HG02870 (cell line): ENCODE measurements at regions not wholly inside any gene's neighbourhood (a gene's known extent, or its start where the extent isn't known, plus 50 kb on each side); places are given as distances from the start of the nearest gene placed in this dataset.

Experiments
- ATAC-seq: cut with Tn5 transposase; IDR thresholded peaks from one replicate; pipeline ENCODE4 v1.9.1; 2021; ENCODE audit warnings: mild to moderate bottlenecking, moderate library complexity; ENCODE audit not compliant: unreplicated experiment

GRCh38 chr10:58995058-58995596 lies 181.3 kb upstream of the PHYHIPL start:
- ATAC-seq: no peak

DNA sequence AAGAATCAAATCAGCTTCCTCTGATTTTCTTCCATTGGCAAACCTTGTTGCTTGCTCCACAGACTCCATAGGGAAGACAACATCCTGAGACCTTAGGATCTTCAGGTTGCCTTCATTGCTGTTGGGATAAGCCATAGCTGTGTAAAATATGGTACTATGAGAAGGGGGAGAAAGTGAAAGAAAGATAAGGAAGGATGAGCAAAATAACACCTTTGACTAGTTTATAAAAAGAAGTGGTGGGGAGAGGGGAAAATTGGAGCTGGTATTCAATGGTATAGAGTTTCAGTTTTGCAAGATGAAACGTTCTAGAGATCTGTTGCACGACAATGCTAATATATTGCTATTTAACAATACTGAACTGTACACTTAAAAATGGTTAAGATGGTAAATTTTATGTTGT lies 180.4 kb upstream of the PHYHIPL start:
- peak; percentile 48 for ATAC-seq

DNA sequence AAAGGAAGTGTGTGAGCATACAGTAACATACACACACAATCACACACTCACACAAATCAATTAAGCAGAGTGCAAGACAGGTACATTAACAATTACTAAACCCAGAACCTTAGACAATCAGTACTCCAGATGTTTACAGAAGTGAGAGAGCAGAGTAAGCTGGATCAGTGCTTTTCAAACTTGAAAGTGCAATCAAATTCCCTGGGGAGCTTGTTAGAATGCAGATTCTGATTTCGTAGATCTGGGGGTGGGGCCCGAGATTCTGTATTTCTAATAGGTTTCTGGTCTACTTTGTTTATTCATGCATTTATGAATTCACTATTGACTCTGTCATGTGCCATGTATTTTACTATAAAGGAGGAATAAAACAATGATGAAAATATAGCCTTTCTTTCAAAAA lies 179.6 kb upstream of the PHYHIPL start:
- no peak for ATAC-seq

DNA sequence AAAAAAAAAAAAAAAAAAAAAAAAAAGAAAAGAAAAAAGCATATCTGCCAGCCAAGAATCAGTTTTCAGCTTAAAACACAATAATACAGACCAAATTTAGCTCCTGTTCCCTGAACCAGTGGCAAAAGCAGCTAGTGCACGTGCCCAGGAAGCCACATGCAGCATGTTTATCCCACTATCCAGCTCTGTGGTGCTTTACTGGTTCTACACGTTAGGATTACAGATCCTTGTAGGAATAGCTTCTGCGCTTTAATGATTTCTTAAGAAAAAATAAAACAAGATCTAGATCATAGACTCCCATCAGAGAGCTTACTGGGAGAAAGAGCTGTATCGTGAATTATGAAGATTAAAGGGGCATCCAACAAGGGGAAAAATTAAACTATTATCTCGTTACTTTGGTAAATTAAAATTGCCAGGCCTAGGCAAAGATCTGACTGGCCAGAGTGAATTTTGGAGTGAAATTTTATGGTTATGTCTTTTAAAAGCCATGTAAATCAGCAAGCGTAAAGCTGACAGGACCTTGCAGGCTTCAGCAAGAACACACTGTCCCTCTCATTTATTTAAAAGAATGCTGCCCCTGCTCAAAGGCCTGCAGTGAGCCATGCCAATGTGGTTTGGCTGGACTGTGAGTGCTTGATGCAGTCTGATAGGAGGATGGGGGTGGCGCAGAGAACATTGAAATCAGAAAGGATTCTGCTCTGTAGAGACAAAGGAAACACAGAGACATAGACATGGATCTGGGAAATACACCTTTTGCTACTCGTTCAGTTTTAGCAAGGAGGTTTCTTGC lies 177.3 kb upstream of the PHYHIPL start:
- ATAC-seq: no peak

GRCh38 chr10:59000162-59000825 lies 176.1 kb upstream of the PHYHIPL start:
- ATAC-seq: no peak

DNA sequence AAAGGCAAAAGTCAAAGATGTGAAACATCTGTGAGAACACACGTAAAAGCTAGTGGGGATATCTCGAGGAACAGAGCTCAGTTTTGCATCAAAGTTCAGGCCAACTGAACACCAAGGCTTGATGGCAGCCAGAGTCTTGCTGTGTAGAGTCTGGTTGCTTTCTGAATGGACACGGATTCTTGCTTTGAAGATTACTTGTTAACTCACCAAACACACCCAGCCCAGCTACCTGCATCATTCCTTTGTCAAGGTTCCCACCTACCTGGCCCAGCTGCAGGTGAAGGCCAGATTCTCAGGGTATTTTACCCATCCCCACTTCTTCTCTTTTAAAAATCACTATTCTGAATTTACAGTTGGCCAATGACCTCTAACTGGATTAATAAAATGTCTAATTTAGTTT lies 174.4 kb upstream of the PHYHIPL start:
- ATAC-seq: no peak

DNA sequence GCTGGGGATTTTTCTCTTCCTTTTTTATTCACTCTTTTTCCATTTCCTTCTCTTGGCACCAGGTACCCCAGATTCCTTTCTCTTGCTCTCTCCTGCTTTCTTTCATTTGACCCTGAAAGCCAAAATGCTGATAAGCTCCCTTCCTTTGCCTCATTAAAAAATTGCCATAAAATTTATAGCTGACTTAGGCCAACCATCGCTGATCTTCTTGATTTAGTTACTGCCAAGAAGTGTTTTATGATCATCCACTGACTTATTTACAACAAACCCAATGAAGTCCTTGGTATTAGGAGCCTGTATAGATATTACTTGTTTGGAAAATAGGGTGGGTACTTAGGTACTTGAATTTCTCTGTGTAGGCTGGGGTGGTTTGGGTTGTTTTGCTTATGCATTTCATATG lies 173.2 kb upstream of the PHYHIPL start:
- no peak for ATAC-seq

DNA sequence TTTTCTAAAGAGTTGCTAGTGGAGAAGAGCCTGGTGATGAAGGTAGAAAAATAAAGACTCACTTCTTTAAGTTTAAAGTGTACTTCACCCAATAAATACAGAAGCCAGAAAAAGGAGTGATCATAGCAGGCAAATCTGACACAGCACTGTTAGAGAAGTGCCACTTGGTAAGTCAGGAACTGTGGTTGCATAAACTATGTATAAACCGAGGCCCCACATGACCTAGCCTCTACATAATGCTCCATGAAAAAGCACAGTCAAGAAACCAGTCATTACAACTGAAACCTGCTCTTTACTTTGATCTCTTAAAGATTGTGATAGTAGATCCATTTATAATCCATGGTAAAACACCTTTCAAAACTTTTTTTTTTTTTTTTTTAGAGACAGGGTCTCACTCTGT lies 172.1 kb upstream of the PHYHIPL start:
- ATAC-seq: no peak

DNA sequence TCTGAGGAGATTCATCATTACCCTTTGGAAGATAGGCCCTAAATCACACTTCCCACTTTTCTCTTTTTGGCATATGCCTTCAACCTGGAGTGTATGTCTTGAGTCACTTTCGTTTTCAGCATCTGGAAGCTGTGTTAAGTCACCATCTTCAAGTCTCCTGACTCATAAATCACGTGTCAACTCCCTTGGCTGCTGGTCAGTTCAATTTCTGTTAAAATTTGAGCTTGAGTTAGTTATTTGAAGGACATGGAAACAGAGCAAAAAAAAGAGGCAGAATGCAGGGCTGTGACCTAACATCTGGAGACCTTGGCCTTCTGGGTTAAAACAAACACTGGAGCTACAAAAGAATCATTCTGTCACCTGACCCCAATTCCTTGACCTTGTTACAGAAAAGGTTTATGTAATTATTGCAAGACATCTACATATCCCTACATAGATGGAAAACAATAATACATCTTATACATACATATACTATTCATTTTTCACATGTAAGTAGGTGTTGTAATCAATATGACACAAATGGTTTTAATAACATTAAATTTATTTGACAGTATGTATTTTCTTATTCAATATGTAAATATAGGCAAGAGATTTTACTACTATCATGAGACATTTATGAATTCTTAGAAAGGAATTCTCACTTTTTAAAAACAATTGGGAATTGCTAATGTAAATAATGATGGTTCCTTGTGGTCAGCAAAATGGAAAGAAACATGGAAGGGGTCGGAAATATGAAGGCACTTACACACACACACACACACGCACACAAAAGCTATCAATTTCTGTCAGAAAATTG lies 169.7 kb upstream of the PHYHIPL start:
- ATAC-seq: no peak

GRCh38 chr10:59007307-59008025 lies 169.0 kb upstream of the PHYHIPL start:
- no peak for ATAC-seq

GRCh38 chr10:59008452-59008851 lies 168.0 kb upstream of the PHYHIPL start:
- ATAC-seq: no peak

- ATAC-seq: no peak
These were observed 164.3 kb upstream of the PHYHIPL start for GRCh38 chr10:59011972-59012632.

DNA sequence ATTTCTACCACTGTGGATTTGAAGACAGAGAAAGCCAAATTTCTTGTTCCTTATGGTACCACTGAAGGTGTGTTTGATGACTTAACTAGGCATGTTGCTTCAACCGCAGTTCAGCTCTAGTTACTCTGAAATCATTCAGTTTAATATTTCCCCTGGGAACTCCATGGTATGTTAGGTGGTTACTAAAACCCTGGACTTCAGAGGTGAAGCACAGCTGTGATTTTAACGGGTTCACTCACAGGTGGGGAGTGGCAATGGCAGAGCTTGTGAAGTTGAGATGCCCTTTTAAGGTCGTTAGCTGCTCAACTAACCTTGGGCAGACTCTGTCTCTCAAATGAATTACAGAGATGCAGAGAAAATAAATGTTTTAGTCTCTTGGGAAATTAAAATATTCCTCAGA lies 163.6 kb upstream of the PHYHIPL start:
- no peak for ATAC-seq

DNA sequence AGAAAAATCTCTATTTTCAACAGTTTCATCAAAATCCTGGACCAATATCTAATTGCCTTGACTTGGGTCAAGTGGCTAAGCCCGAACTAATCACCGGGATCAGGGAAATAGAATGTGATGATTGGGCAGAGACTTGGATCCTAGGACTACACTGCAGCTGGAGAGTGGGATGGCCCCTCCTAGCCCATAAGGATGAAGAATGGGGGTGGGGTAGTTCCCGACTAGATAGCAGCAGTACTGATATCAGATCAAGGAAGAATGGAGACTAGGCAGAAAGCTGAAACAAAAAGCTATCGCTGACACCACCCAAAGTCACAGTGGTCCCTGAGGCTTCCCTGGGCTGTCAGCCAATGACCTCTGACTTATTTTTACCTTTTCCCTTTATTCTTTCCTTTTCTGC lies 160.4 kb upstream of the PHYHIPL start:
- ATAC-seq: no peak

GRCh38 chr10:59018977-59019376 lies 157.5 kb upstream of the PHYHIPL start:
- ATAC-seq: no peak

GRCh38 chr10:59019603-59020002 lies 156.8 kb upstream of the PHYHIPL start:
- ATAC-seq: no peak

GRCh38 chr10:59020502-59020901 lies 155.9 kb upstream of the PHYHIPL start:
- ATAC-seq: no peak

DNA sequence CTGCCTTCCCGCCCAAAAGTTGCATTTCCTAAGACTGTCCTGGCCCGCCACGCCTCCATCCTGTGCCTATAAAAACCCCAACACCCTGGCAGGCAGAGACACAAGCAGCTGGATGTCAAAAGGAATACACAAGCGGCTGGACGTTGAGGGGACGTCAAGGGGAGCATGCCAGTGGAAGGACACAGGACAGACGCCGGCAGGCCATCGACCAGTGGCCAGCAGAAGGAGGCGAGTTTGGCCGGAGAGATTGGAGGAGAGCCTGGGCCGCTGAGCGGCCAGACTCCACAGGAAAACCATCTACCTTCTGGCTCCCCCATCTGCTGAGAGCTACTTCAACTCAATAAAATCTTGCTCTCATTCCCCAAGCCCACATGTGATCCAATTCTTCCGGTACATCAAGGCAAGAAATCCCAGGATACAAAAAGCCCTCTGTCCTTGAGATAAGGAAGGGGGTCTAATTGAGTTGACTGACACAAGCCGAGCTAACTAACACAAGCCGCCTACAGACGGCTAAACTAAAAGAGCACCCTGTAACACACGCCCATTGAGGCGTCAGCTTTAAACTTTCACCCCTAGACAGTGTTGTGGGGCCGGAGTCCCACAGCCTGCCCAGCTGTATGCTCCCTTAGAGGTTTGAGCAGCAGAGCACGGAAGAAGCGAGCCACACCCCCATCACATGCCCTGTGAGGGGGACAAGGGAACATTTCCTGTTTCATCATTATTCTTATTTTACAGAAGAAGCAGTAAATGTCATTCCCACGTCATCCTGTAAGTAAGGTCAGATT lies 150.3 kb upstream of the PHYHIPL start:
- ATAC-seq: no peak

DNA sequence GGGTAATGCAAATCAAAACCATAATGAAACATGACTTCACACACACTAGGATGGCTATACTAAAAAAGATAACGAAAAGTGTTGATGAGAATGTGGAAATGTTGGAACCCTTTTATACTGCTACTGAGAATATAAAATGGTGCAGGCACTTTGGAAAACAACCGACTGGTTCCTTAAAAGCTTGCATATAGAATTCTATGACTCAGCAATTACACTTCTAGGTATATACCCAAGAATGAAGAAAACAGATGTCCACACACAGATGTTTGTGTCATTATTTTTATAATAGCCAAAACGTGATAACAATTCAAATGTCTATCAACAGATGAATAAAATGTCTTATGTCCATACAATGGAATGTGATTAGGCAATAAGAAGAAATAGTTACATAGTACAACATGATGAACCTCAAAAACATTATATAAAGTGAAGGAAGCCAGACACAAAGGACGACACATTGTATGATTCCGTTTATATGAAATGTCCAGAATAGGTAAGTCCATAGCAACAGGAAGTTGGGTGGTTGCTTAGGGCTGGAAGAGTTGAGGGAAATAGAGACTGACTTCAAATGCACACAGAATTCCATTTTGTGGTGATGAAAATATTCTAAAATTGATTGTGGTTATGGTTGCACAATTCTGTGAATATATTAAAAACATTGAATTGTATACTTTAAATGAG lies 148.3 kb upstream of the PHYHIPL start:
- ATAC-seq: no peak
